GM18858 (cell line): ENCODE measurements at regions not wholly inside any gene's neighbourhood (a gene's known extent, or its start where the extent isn't known, plus 50 kb on each side); places are given as distances from the start of the nearest gene placed in this dataset.
"Not testable (repeated sequence)": the region's sequence is repeated elsewhere in the genome, so short reads cannot be mapped to it uniquely, and the experiment has no call there.

ENCODE experiments used
- ATAC-seq: cut with Tn5 transposase; IDR thresholded peaks from one replicate; pipeline ENCODE4 v1.9.1; 2021; ENCODE audit not compliant: unreplicated experiment

DNA sequence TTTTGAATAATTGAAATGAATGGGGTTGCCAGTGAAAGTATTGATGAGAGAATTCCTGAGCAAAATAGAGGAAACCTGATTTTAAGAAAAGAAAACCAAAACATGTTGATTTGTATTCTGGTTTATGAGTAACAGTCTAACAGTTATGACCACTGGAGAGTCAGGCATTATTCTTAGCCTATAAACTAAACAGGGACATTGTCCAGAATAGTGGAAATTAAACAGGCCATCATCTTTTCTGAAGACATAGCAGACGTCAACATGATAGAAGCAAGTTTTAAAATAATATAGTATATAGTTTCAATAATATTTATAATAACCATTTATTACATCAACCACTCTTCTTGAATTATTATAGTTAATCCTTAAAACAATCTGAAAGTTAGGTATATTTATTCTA, 178.3 kb upstream of the MPDZ start:
- no peak for ATAC-seq

DNA sequence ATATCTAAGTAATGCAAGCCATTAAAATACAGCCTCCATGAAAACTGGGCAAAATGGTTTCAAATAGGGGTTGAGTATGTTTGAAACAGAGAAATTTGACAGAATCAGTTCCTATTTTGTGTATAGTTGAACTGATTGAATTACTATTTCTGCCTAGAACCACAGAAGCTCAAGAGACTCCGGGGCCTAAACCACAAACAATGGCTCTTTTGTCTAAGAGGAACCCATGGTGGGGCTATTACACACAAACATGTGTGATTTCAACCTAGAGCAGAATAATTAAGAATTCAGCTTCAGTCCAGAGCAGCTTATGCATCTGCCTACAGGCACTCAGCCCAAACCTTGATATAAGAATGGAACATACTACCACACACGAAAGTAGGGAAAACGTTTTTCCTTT, 171.2 kb upstream of the MPDZ start:
- ATAC-seq = peak; percentile 82

GRCh38 chr9:13448482-13448881, 169.0 kb upstream of the MPDZ start:
- no peak for ATAC-seq

- ATAC-seq = no peak
Measured at GRCh38 chr9:13447843-13448422, 168.4 kb upstream of the MPDZ start.

GRCh38 chr9:13446938-13447842, 167.7 kb upstream of the MPDZ start:
- ATAC-seq = no peak

- no peak for ATAC-seq
Measured at GRCh38 chr9:13446286-13446937, 166.9 kb upstream of the MPDZ start.

DNA sequence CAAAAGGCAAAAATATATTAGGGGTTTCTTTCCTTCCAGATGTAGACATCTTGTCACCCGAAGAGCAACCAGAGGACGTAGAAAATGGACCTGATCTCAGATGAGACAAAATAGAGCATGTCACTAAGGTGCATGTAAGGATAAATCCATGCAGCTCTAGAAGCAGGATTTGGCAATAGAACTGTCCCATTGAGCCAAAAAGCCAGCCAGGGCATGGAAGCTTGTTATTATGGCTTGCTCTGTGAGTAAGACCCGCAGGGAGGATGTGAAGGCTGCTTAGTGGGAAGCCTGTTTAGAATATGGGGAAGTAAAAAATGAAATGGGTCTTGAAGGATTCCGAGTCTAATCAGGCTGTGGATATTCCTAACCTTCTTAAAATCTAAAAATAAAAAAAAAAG, 165.6 kb upstream of the MPDZ start:
- no peak for ATAC-seq

DNA sequence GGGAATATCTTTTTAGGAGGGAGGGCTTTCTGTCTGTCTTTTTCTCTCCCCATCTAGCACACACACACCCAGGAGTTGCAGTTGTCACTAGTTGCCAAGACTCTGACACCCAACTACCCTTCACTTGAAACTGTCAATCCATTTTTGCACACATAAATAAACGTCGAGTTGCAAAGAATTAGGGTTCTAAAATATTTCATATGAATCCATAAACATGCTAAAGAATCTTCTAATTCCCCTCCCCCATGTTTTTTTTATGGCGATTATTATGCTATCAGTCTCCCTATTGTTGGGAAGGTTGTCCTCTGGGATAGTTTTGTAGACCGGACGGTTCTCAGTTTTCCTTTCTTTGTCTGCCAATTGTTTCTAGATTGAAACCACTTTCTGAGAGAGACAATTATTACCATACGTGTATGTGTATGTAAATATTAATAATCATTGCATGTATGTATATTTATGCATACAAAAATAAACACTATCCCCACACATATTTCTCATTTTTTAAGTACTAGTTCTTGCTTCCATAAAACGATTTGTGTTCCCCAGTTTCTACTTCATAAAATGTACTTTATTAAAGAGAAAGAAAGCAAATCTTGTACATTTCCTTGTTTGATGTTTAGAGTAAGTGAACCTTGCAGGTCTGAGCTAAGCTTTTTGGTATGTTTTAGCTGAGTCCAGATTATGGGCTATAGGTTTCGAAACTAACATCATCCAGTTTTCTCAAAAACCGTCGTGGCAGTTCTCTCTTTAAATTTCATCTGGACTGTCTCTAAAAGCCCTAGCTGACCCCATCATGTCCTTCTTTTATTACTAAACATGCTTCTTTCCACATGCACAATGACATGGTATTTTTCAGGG, 165.0 kb upstream of the MPDZ start:
- no peak for ATAC-seq

DNA sequence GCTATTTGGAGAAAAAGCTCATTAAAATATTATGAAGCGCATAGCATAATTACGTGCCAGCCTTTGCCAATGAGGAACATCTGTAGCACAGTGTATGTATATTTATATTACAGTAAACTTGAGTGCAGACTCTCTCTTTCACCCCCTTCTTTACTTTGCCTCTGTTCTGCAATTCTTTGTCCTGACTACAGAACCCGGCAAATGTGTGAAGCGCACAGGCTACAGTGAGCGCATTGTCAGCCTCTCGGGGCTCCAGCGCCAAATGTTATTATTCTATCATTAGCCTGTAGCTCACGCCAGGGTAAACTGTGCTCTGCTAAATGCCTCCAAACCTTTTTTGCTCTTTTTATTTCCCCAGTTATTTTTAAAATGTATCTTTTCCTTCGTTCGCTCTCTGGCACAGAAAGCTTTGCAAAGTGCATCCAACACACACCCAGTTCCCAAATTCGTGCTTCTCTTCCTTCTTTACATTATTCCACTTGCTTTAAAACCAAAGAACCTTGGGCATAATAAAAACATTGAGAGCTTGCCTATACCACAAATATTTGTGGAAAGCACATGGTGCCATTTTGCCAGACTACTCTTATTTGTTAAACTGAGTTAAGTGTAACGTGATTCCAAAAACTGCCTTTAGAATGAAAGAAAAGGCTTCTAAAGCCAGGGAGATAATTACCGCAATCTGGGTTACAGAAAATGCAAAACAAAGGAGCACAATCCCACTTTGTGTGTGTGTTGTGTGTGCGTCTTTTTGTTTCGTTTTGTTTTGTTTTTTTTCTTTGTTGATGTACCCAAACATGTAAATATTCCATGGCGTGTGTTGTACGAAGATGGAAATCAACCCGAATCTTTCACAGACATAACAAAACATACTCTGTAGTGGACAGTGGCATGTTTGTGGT, 164.1 kb upstream of the MPDZ start:
- ATAC-seq = no peak

- ATAC-seq = no peak
Measured at GRCh38 chr9:13439685-13440476, 160.4 kb upstream of the MPDZ start.

- no peak for ATAC-seq
Measured at GRCh38 chr9:13437866-13438265, 158.4 kb upstream of the MPDZ start.

GRCh38 chr9:13436591-13436990, 157.1 kb upstream of the MPDZ start:
- no peak for ATAC-seq

DNA sequence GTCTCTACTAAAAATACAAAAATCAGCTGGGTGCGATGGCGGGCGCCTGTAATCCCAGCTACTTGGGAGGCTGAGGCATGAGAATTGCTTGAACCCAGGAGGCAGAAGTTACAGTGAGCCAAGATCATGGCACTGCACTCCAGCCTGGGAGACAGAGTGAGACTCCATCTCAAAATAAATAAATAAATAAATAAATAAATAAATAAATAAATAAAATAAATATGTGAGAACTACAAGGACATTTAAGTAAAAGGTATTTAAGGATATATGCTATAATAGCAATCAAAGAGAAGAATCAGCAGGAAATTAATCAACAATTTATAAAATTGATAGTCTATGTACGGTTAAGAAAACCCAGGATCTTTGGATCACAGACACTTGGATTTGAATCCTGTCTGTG, 154.0 kb upstream of the MPDZ start:
- not testable (repeated sequence) for ATAC-seq

GRCh38 chr9:13432904-13433303, 153.4 kb upstream of the MPDZ start:
- no peak for ATAC-seq

- ATAC-seq = no peak
Measured at GRCh38 chr9:13431692-13432091, 152.2 kb upstream of the MPDZ start.

DNA sequence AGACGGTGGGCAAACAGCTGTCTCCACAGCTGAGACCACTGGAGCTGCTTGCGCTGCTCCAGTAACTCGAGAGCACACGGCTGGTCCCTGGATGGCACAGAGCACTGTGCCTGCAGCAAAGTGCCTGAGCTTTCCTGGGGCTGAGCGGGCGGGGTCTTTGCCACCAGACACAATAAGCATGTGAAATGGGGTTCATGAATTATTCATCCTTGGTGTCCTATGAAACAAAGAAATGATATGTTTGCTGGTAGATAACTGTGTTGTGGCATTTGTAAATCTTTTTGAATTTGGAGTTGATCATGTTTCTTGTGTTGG, 151.7 kb upstream of the MPDZ start:
- no peak for ATAC-seq

- ATAC-seq = no peak
Measured at GRCh38 chr9:13430368-13431221, 151.1 kb upstream of the MPDZ start.

DNA sequence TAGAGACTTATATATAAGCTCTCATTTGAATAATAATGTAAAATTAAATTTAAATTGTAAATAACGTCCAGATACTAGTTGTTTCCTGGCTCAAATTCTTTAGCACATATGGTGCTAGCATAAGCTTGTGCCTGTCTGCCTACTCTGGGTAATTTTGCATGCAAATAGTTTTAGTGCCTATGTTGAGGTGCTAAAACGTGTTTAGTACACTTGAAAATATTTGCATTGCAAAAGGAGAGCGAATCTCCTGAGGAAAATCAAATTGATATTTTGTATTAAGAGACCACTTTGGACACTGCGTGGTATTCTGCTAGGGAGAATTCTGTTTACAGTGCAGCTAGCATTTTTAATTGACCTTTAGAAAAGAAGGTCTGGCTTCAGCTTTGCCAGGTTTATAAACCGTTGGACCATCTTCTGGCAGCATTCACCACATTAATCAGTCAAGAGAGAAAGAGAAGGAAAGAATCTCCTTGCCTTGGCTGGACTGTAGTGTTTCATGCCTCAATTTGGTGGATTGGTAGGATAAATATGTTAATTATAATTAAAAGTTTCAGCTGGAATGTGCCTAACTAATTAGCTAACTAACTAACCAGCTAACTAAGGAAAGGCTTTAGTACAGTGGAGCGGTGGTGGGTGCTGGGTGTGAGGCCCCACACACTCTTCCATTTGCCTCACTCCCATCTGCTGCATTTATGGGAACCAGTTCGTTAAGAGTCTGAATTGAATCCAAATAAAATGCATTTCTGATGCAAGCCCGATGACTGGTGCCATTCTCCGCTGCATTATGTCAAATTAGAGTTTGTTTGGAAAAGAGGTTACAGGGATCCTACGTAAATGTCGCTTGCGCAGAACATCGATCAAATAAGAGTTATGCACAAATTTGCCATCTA, 150.1 kb upstream of the MPDZ start:
- no peak for ATAC-seq
